Neural cell (in vitro differentiated cells): ENCODE measurements at regions not wholly inside any gene's neighbourhood (a gene's known extent, or its start where the extent isn't known, plus 50 kb on each side); places are given as distances from the start of the nearest gene placed in this dataset.

Source experiments
- H2AFZ ChIP-seq: fragments of 200-600, 300-800 bp; sonication (generic), shearing (Covaris generic); 2 replicates; pipeline ENCODE4 v1.6.0; 2014; ENCODE audit warnings: low read depth, mild to moderate bottlenecking, antibody characterized with exemption, low read length, moderate library complexity
- H3F3A ChIP-seq: fragments of 200-600 bp; shearing (Covaris generic); 2 replicates; pipeline ENCODE4 v1.6.1; 2016; ENCODE audit warnings: mild to moderate bottlenecking, moderate library complexity, mixed read lengths, antibody characterized with exemption, low read length; ENCODE audit not compliant: insufficient read depth, poor library complexity, severe bottlenecking
- H3K27ac ChIP-seq: fragments of 200-600, 300-800 bp; sonication (generic), shearing (Covaris generic); 2 replicates; pipeline ENCODE4 v1.5.1; 2014; ENCODE audit warnings: mild to moderate bottlenecking, low read length, moderate library complexity
- H3K27me3 ChIP-seq: fragments of 300-800, 200-600 bp; sonication (generic), shearing (Covaris generic); 2 replicates; pipeline ENCODE4 v1.6.0; 2014; ENCODE audit warnings: mild to moderate bottlenecking, low read depth, low read length, moderate library complexity; ENCODE audit not compliant: insufficient read depth
- H3K36me3 ChIP-seq: fragments of 300-800, 200-600 bp; sonication (generic), shearing (Covaris generic); 2 replicates; pipeline ENCODE4 v1.5.1; 2014; ENCODE audit warnings: mild to moderate bottlenecking, antibody characterized with exemption, low read length, moderate library complexity; ENCODE audit not compliant: insufficient read depth
- H3K4me2 ChIP-seq: fragments of 300-800, 200-600 bp; sonication (generic), shearing (Covaris generic); 2 replicates; pipeline ENCODE4 v1.6.0; 2014; ENCODE audit warnings: mild to moderate bottlenecking, low read length
- H3K4me3 ChIP-seq: fragments of 300-800, 200-600 bp; sonication (generic), shearing (Covaris generic); 2 replicates; pipeline ENCODE4 v1.5.1; 2014; ENCODE audit warnings: mild to moderate bottlenecking, low read length, moderate library complexity
- H3K79me2 ChIP-seq: fragments of 200-600 bp; shearing (Covaris generic); replicated peaks from 2 replicates; pipeline ENCODE4 v1.6.0; 2014; ENCODE audit warnings: mild to moderate bottlenecking, low read length, moderate library complexity; ENCODE audit not compliant: insufficient read depth
- H3K9ac ChIP-seq: fragments of 300-800, 200-600 bp; sonication (generic), shearing (Covaris generic); 2 replicates; pipeline ENCODE4 v1.6.1; 2016; ENCODE audit warnings: mild to moderate bottlenecking, low read length, mixed read lengths
- H3K9me2 ChIP-seq: fragments of 200-600 bp; shearing (Covaris generic); 2 replicates; pipeline ENCODE4 v1.6.1; 2016; ENCODE audit warnings: mild to moderate bottlenecking, low read length, mixed read lengths; ENCODE audit not compliant: insufficient read depth
- H3K9me3 ChIP-seq: fragments of 200-600, 300-800 bp; sonication (generic), shearing (Covaris generic); 2 replicates; pipeline ENCODE4 v1.6.1; 2016; ENCODE audit warnings: mild to moderate bottlenecking, mixed run types, low read length, moderate library complexity, mixed read lengths
- H4K20me1 ChIP-seq: fragments of 200-600 bp; shearing (Covaris generic); 2 replicates; pipeline ENCODE4 v1.6.1; 2016; ENCODE audit warnings: mild to moderate bottlenecking, mixed run types; ENCODE audit not compliant: insufficient read depth
- CTCF ChIP-seq: fragments of 450-650 bp; IDR thresholded peaks from 2 replicates; pipeline ENCODE4 v1.5.1; 2014; ENCODE audit warnings: antibody characterized with exemption, mild to moderate bottlenecking, moderate library complexity; ENCODE audit not compliant: poor library complexity, severe bottlenecking
- EP300 ChIP-seq: fragments of 450-650 bp; conservative IDR thresholded peaks from 2 replicates; pipeline ENCODE4 v1.6.1; 2014; ENCODE audit warnings: antibody characterized with exemption, mild to moderate bottlenecking, moderate library complexity; ENCODE audit not compliant: poor library complexity, severe bottlenecking
- EZH2 ChIP-seq: fragments of 200-600, 300-800 bp; shearing (Covaris generic), sonication (generic); IDR thresholded peaks from 2 replicates; pipeline ENCODE4 v1.6.1; 2014; ENCODE audit warnings: antibody characterized with exemption, low read length, borderline replicate concordance, mild to moderate bottlenecking; ENCODE audit not compliant: insufficient read depth, poor library complexity, severe bottlenecking
- MXI1 ChIP-seq: fragments of 450-650 bp; conservative IDR thresholded peaks from 2 replicates; pipeline ENCODE4 v1.6.1; 2014; ENCODE audit warnings: antibody characterized with exemption, mild to moderate bottlenecking; ENCODE audit not compliant: poor library complexity, severe bottlenecking
- POLR2AphosphoS5 ChIP-seq: IDR thresholded peaks from 2 replicates; pipeline ENCODE4 v1.6.1; 2012
- RAD21 ChIP-seq: fragments of 450-650 bp; conservative IDR thresholded peaks from 2 replicates; pipeline ENCODE4 v1.6.1; 2014; ENCODE audit warnings: antibody characterized with exemption, mild to moderate bottlenecking, moderate library complexity
- REST ChIP-seq: IDR thresholded peaks from 2 replicates; pipeline ENCODE4 v1.6.1; 2012; ENCODE audit warnings: borderline replicate concordance
- SMC3 ChIP-seq: fragments of 450-650 bp; conservative IDR thresholded peaks from 2 replicates; pipeline ENCODE4 v1.6.1; 2014; ENCODE audit warnings: antibody characterized with exemption, mild to moderate bottlenecking, moderate library complexity; ENCODE audit not compliant: poor library complexity
- TAF1 ChIP-seq: IDR thresholded peaks from 2 replicates; pipeline ENCODE4 v1.6.1; 2012; ENCODE audit warnings: low read depth

GRCh38 chr2:41719756-41720155 is 328.1 kb upstream of the PKDCC start:
- Histone ChIP-seq H3K4me3 (no peak overlapping the region), H3K9me2 (no peaks in the 10 kb centered on the region), H3F3A (no peaks in the 10 kb centered on the region), H3K9ac (no peak overlapping the region), H3K9me3 (no peaks in the 10 kb centered on the region), H3K36me3 (no peaks in the 10 kb centered on the region), H4K20me1 (no peaks in the 10 kb centered on the region), H3K4me2 (no peak overlapping the region), H3K27me3 (no peaks in the 10 kb centered on the region), H3K79me2 (no peaks in the 10 kb centered on the region), H3K27ac (no peak overlapping the region), H2AFZ (no peak overlapping the region)
- TF ChIP-seq CTCF, result no peak
- TF ChIP-seq TAF1, result no peak
- no peak for TF ChIP-seq EP300
- TF ChIP-seq RAD21, result no peak
- no peak for TF ChIP-seq MXI1
- TF ChIP-seq EZH2, result no peak
- no peak for TF ChIP-seq POLR2AphosphoS5
- no peak for TF ChIP-seq SMC3
- TF ChIP-seq REST, result no peak

- Histone ChIP-seq H3K4me2 (no peak overlapping the region), H3K4me3 (no peak overlapping the region), H4K20me1 (no peaks in the 10 kb centered on the region), H3K79me2 (no peaks in the 10 kb centered on the region), H3K9me3 (no peaks in the 10 kb centered on the region), H3F3A (no peaks in the 10 kb centered on the region), H3K9me2 (no peaks in the 10 kb centered on the region), H3K27ac (no peak overlapping the region), H3K36me3 (no peaks in the 10 kb centered on the region), H3K27me3 (no peaks in the 10 kb centered on the region), H3K9ac (no peak overlapping the region), H2AFZ (no peak overlapping the region)
- no peak for TF ChIP-seq POLR2AphosphoS5
Measured at GRCh38 chr2:41720331-41721251, 327.2 kb upstream of the PKDCC start.
